ENCODE measurements at regions not wholly inside any gene's neighbourhood (a gene's known extent, or its start where the extent isn't known, plus 50 kb on each side); places are given as distances from the start of the nearest gene placed in this dataset.

DNA sequence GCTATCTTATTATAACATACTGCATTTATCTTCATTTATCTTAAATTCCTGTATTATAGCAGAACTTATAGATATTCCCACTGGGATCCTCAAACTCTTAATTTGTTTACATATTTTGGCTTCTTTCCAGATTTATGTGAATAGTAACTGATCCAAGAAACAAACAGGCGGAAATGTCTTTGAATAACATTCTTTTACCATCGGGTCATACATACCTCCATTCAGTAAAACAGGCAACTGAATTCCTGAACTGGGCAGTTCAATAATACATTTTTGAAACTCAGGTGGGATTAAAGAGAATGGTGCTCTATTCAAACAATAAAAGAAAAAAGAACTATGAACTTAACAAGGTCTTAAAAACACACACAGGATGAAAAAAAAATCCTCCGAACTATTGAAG lies 337.4 kb downstream of the CRPPA start:
- TF ChIP-seq, protein P1, sequence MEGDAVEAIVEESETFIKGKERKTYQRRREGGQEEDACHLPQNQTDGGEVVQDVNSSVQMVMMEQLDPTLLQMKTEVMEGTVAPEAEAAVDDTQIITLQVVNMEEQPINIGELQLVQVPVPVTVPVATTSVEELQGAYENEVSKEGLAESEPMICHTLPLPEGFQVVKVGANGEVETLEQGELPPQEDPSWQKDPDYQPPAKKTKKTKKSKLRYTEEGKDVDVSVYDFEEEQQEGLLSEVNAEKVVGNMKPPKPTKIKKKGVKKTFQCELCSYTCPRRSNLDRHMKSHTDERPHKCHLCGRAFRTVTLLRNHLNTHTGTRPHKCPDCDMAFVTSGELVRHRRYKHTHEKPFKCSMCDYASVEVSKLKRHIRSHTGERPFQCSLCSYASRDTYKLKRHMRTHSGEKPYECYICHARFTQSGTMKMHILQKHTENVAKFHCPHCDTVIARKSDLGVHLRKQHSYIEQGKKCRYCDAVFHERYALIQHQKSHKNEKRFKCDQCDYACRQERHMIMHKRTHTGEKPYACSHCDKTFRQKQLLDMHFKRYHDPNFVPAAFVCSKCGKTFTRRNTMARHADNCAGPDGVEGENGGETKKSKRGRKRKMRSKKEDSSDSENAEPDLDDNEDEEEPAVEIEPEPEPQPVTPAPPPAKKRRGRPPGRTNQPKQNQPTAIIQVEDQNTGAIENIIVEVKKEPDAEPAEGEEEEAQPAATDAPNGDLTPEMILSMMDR (IDR thresholded peaks at IDR 0.05) = no peak
- TF ChIP-seq POLR2A (IDR thresholded peaks at IDR 0.05) = no peak
